Body of pancreas (tissue), 4 donors: ENCODE measurements at regions not wholly inside any gene's neighbourhood (a gene's known extent, or its start where the extent isn't known, plus 50 kb on each side); places are given as distances from the start of the nearest gene placed in this dataset.
"Not testable (repeated sequence)": the region's sequence is repeated elsewhere in the genome, so short reads cannot be mapped to it uniquely, and the experiment has no call there.

Experiments
- ATAC-seq: fragments of 150-250 bp; one replicate; pipeline ENCODE4 v1.9.1; 2016
- DNase-seq, 4 donors: peaks; one replicate each; pipeline ENCODE4 v3.0.0-alpha.2; 2019
- H3K27ac ChIP-seq, 4 donors: fragments of 200-600 bp; sonication (generic); 1 replicate in 3 of 4; 2 replicates in 1 of 4; pipeline versions ENCODE4 v1.5.1 to v1.6.1; 2016 to 2019; ENCODE audit warnings: mild to moderate bottlenecking in 1 of 4, mixed read lengths in 1 of 4, moderate library complexity in 1 of 4
- H3K27me3 ChIP-seq, 2 donors: fragments of 200-600 bp; sonication (generic); one replicate each; pipeline ENCODE4 v1.6.0; 2016; ENCODE audit warnings: mild to moderate bottlenecking in 1 of 2
- H3K36me3 ChIP-seq, 2 donors: fragments of 200-600 bp; sonication (generic); replicated peaks in 1 of 2; 2 replicates each; pipeline ENCODE4 v1.5.1; 2016; ENCODE audit warnings: low read depth in 2 of 2; ENCODE audit not compliant: insufficient read depth in 1 of 2
- H3K4me1 ChIP-seq: fragments of 200-600 bp; sonication (generic); one replicate; pipeline ENCODE4 v1.6.0; 2016
- H3K4me3 ChIP-seq, 2 donors: fragments of 200-600 bp; sonication (generic); 1 replicate in 1 of 2; 2 replicates in 1 of 2; pipeline ENCODE4 v1.5.1; 2016 to 2019
- H3K9me3 ChIP-seq, 3 donors: fragments of 200-600 bp; sonication (generic); 1 replicate in 2 of 3; 2 replicates in 1 of 3; pipeline ENCODE4 v1.5.1; 2016
- CTCF ChIP-seq, 7 experiments: fragments of 450-650 bp in 4 of 7; fragments of 200-600 bp in 3 of 7; sonication (generic) in 3 of 7; IDR thresholded peaks; one replicate each; pipeline ENCODE4 v1.5.1; 2016 to 2019; ENCODE audit warnings: antibody characterized with exemption in 7 of 7
- POLR2A ChIP-seq, 3 donors: fragments of 450-650 bp; IDR thresholded peaks; one replicate each; pipeline ENCODE4 v1.6.1; 2016; ENCODE audit warnings: antibody characterized with exemption in 3 of 3, mild to moderate bottlenecking in 2 of 3
- WGBS, 2 donors: methylation state at CpG; one replicate each; pipeline ENCODE4 v1.1.5; 2017; 5-methylcytosine and 5-hydroxymethylcytosine counted together
- intact Hi-C: fragments of 100-400 bp; cut with DNase I; formaldehyde crosslinking; loops from one replicate; pipeline ENCODE4 v1.15.1; 2023

- Histone ChIP-seq H3K9me3 (no peaks in the 10 kb centered on the region), H3K36me3 (no peaks in the 10 kb centered on the region), H3K4me1 (no peaks in the 10 kb centered on the region), H3K4me3 (no peak overlapping the region), H3K27me3 (no peaks in the 10 kb centered on the region), H3K27ac (no peak overlapping the region)
- DNase-seq (no peak), ATAC-seq (no peak)
- intact Hi-C loops = no loop called here
- WGBS, 2 donors = 78 to 83% methylated on average over 2 of the region's 2 CpGs
- TF ChIP-seq POLR2A (IDR thresholded peaks at IDR 0.05) (no peak), CTCF (IDR thresholded peaks at IDR 0.05) (no peak)
Measured at GRCh38 chr13:34179927-34180326, 362.0 kb downstream of the RFC3 start.

- 82 to 91% methylated on average over 11 to 13 of the region's 16 CpGs for WGBS, 2 donors
- H3K27ac ChIP-seq, H3K4me3 ChIP-seq, H3K4me1 ChIP-seq, ATAC-seq, H3K27me3 ChIP-seq, H3K9me3 ChIP-seq, intact Hi-C loops, H3K36me3 ChIP-seq, DNase-seq: not testable (repeated sequence)
Measured at GRCh38 chr13:34181256-34181655, 363.3 kb downstream of the RFC3 start.

- Histone ChIP-seq H3K4me1 (no peaks in the 10 kb centered on the region), H3K27ac (no peak overlapping the region), H3K9me3 (no peaks in the 10 kb centered on the region), H3K27me3 (no peaks in the 10 kb centered on the region), H3K36me3 (no peaks in the 10 kb centered on the region), H3K4me3 (no peak overlapping the region)
- intact Hi-C loops = no loop called here
- TF ChIP-seq POLR2A (IDR thresholded peaks at IDR 0.05) (no peak), CTCF (IDR thresholded peaks at IDR 0.05) (no peak)
- DNase-seq (no peak), ATAC-seq (no peak)
- WGBS, 2 donors = 79% methylated on average over 2 of the region's 2 CpGs
Measured at GRCh38 chr13:34189946-34190345, 372.0 kb downstream of the RFC3 start.

GRCh38 chr13:34201050-34201913 is 383.3 kb downstream of the RFC3 start:
- Histone ChIP-seq H3K36me3 (no peaks in the 10 kb centered on the region), H3K27ac (no peak overlapping the region), H3K27me3 (no peaks in the 10 kb centered on the region), H3K4me3 (no peak overlapping the region), H3K9me3 (no peaks in the 10 kb centered on the region), H3K4me1 (no peaks in the 10 kb centered on the region)
- WGBS, 2 donors = 60 to 77% methylated on average over 1 of the region's 1 CpG
- no peak for TF ChIP-seq POLR2A (IDR thresholded peaks at IDR 0.05)
- no peak for TF ChIP-seq CTCF (IDR thresholded peaks at IDR 0.05)
- ATAC-seq = no peak
- DNase-seq = peak in 1 of 4 donors; percentile 8
- intact Hi-C loops = no loop called here

- TF ChIP-seq POLR2A (IDR thresholded peaks at IDR 0.05) = no peak
- TF ChIP-seq CTCF (IDR thresholded peaks at IDR 0.05) = no peak
- DNase-seq (peak; percentile 9 to 32 (median 20)), ATAC-seq (peak; percentile 67)
- Histone ChIP-seq H3K4me1 (no peaks in the 10 kb centered on the region), H3K4me3 (no peak overlapping the region), H3K27me3 (no peaks in the 10 kb centered on the region), H3K27ac (no peak overlapping the region), H3K9me3 (no peaks in the 10 kb centered on the region), H3K36me3 (no peaks in the 10 kb centered on the region)
- 38 to 40% methylated on average over 4 of the region's 4 CpGs for WGBS, 2 donors
- intact Hi-C loops = no loop called here
Measured at GRCh38 chr13:34207334-34207733, 389.4 kb downstream of the RFC3 start.
